GM12892 (cell line): ENCODE measurements at regions not wholly inside any gene's neighbourhood (a gene's known extent, or its start where the extent isn't known, plus 50 kb on each side); places are given as distances from the start of the nearest gene placed in this dataset.

Source experiments
- POLR2A ChIP-seq: IDR thresholded peaks from 2 replicates; pipeline ENCODE4 v1.6.1; 2011; ENCODE audit warnings: low read depth, low read length, control low read depth
- POLR2AphosphoS5 ChIP-seq: IDR thresholded peaks from 2 replicates; pipeline ENCODE4 v1.6.1; 2011; ENCODE audit warnings: low read depth, low read length, control low read depth
- TAF1 ChIP-seq: IDR thresholded peaks from 2 replicates; pipeline ENCODE4 v1.6.1; 2011; ENCODE audit warnings: low read depth, mild to moderate bottlenecking, control low read depth, low read length, borderline replicate concordance

DNA sequence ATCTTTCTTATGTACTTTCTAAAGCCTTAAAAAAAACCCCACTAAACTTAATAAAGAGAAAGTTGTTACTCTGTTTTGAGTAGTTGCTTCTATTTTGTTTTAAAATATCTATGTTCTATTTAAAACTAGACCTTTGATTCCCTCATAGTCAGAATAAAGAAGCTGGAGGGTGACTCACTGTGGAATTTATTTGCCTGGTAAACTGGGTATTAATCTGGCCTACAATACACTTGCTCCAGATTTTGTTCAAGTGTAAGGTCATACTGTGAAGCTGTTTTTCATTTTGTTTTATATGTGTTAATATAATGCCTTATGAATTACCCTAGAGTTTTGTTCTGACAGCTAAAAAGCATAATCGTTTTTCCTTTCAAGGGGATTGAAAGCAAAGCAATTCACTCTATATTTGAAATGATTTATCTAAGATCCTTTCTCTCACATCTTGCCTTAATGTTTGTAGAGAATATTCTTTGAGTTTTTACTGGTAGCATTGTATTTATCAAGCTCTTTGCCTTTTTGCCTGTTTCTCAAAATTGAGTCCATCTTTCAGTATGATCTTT is 277.4 kb upstream of the PITX2 start:
- TF ChIP-seq POLR2A (no peak), TAF1 (no peak), POLR2AphosphoS5 (no peak)
